ENCODE measurements at regions not wholly inside any gene's neighbourhood (a gene's known extent, or its start where the extent isn't known, plus 50 kb on each side); places are given as distances from the start of the nearest gene placed in this dataset.

- Histone ChIP-seq H3K9ac (ENCODE audit: extremely low read depth, low read length, poor library complexity, severe bottlenecking) (no peak overlapping the region), H3K4me1 (ENCODE audit: control insufficient read depth, insufficient read depth, low read length) (no peaks in the 10 kb centered on the region), H3K4me3 (ENCODE audit: low read length) (no peak overlapping the region), H3K9me3 (ENCODE audit: control insufficient read depth, low read length) (no peaks in the 10 kb centered on the region), H3K36me3 (ENCODE audit: control insufficient read depth, insufficient read depth, low read length) (no peaks in the 10 kb centered on the region), H3K27me3 (ENCODE audit: control insufficient read depth, insufficient read depth, low read length, poor library complexity, severe bottlenecking) (peaks cover 100% of the 10 kb centered on the region), H3K27ac (ENCODE audit: low read depth, low read length) (no peak overlapping the region)
- Mint-ChIP-seq H3K4me3 (no peak overlapping the region), H3K9me3 (no peaks in the 10 kb centered on the region), H3K4me1 (peaks cover 8% of the 10 kb centered on the region), H3K36me3 (ENCODE audit: low read depth) (no peaks in the 10 kb centered on the region), H3K27me3 (ENCODE audit: insufficient read depth) (peaks cover 97% of the 10 kb centered on the region), H3K27ac (no peak overlapping the region)
- TF ChIP-seq, protein P1, sequence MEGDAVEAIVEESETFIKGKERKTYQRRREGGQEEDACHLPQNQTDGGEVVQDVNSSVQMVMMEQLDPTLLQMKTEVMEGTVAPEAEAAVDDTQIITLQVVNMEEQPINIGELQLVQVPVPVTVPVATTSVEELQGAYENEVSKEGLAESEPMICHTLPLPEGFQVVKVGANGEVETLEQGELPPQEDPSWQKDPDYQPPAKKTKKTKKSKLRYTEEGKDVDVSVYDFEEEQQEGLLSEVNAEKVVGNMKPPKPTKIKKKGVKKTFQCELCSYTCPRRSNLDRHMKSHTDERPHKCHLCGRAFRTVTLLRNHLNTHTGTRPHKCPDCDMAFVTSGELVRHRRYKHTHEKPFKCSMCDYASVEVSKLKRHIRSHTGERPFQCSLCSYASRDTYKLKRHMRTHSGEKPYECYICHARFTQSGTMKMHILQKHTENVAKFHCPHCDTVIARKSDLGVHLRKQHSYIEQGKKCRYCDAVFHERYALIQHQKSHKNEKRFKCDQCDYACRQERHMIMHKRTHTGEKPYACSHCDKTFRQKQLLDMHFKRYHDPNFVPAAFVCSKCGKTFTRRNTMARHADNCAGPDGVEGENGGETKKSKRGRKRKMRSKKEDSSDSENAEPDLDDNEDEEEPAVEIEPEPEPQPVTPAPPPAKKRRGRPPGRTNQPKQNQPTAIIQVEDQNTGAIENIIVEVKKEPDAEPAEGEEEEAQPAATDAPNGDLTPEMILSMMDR (conservative IDR thresholded peaks at IDR 0.05), result no peak
- no peak for DNase-seq
- WGBS, 2 experiments (ENCODE audit: insufficient coverage in 1 of 2, insufficient read length in 1 of 2), result 87 to 90% methylated on average over 4 of the region's 4 CpGs
These were observed 339.8 kb upstream of the THRB start for GRCh38 chr3:24834442-24834841.

DNA sequence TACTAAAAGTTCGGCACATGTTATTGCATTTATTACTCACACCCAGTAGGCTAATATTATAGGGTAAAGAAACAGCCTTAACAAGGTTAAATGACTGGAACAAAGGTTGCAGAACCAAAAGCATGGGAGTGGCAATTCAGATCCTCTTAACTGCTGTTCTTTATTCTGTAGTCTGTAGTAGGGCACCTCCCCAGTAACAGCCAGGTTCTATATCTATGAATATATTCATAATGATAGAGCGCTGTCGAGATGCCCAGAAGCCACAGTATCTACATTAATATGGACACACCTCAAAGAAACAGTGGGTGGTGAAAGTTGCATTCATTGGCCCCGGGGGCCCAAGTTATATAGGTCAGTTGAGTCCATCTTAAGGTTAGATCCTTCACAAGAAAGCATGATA, 340.9 kb upstream of the THRB start:
- H3K27me3 ChIP-seq (ENCODE audit: control insufficient read depth, insufficient read depth, low read length, poor library complexity, severe bottlenecking), result peaks cover 99% of the 10 kb centered on the region
- H3K4me3 ChIP-seq (ENCODE audit: low read length), result no peak overlapping the region
- H3K4me1 Mint-ChIP-seq, result peaks cover 2% of the 10 kb centered on the region
- DNase-seq, result no peak
- H3K27ac Mint-ChIP-seq, result no peak overlapping the region
- H3K27me3 Mint-ChIP-seq (ENCODE audit: insufficient read depth), result peaks cover 97% of the 10 kb centered on the region
- TF ChIP-seq, protein P1 (conservative IDR thresholded peaks at IDR 0.05), result no peak
- no peak overlapping the region for H3K9ac ChIP-seq (ENCODE audit: extremely low read depth, low read length, poor library complexity, severe bottlenecking)
- H3K9me3 Mint-ChIP-seq, result no peaks in the 10 kb centered on the region
- 94 to 100% methylated on average over 1 to 4 of the region's 4 CpGs for WGBS, 2 experiments (ENCODE audit: insufficient coverage in 1 of 2, insufficient read length in 1 of 2)
- no peaks in the 10 kb centered on the region for H3K36me3 ChIP-seq (ENCODE audit: control insufficient read depth, insufficient read depth, low read length)
- no peaks in the 10 kb centered on the region for H3K36me3 Mint-ChIP-seq (ENCODE audit: low read depth)
- H3K9me3 ChIP-seq (ENCODE audit: control insufficient read depth, low read length), result no peaks in the 10 kb centered on the region
- no peak overlapping the region for H3K27ac ChIP-seq (ENCODE audit: low read depth, low read length)
- no peaks in the 10 kb centered on the region for H3K4me1 ChIP-seq (ENCODE audit: control insufficient read depth, insufficient read depth, low read length)
- no peak overlapping the region for H3K4me3 Mint-ChIP-seq

- Histone ChIP-seq H3K27me3 (ENCODE audit: control insufficient read depth, insufficient read depth, low read length, poor library complexity, severe bottlenecking) (peaks cover 99% of the 10 kb centered on the region), H3K9me3 (ENCODE audit: control insufficient read depth, low read length) (no peaks in the 10 kb centered on the region), H3K27ac (ENCODE audit: low read depth, low read length) (no peak overlapping the region), H3K4me1 (ENCODE audit: control insufficient read depth, insufficient read depth, low read length) (no peaks in the 10 kb centered on the region), H3K9ac (ENCODE audit: extremely low read depth, low read length, poor library complexity, severe bottlenecking) (no peak overlapping the region), H3K36me3 (ENCODE audit: control insufficient read depth, insufficient read depth, low read length) (no peaks in the 10 kb centered on the region), H3K4me3 (ENCODE audit: low read length) (no peak overlapping the region)
- WGBS, 2 experiments (ENCODE audit: insufficient coverage in 1 of 2, insufficient read length in 1 of 2), result 91 to 100% methylated on average over 1 to 3 of the region's 3 CpGs
- Mint-ChIP-seq H3K27me3 (ENCODE audit: insufficient read depth) (peaks cover 95% of the 10 kb centered on the region), H3K27ac (no peak overlapping the region), H3K4me1 (no peaks in the 10 kb centered on the region), H3K4me3 (no peak overlapping the region), H3K9me3 (no peaks in the 10 kb centered on the region), H3K36me3 (ENCODE audit: low read depth) (no peaks in the 10 kb centered on the region)
- DNase-seq, result no peak
- TF ChIP-seq, protein P1 (conservative IDR thresholded peaks at IDR 0.05), result no peak
These were observed 343.0 kb upstream of the THRB start for GRCh38 chr3:24837601-24838000.

Data from endodermal cell (in vitro differentiated cells).